HepG2 (cell line): ENCODE measurements at regions not wholly inside any gene's neighbourhood (a gene's known extent, or its start where the extent isn't known, plus 50 kb on each side); places are given as distances from the start of the nearest gene placed in this dataset.

Experiments
- ATAC-seq: fragments of 200-7000 bp; cut with Tn5 transposase; 3 replicates; pipeline ENCODE4 v1.9.1; 2020; ENCODE audit warnings: mild to moderate bottlenecking, moderate library complexity
- BruUV-seq: library from RNA; stranded (reverse); fragments of 400-500 nt; replicated peaks from 2 replicates; lab custom pipeline; 2021; lab: Mats Ljungman, UMichigan
- CTCF ChIA-PET: fragments of 300-600 bp; formaldehyde crosslinking; extraction: SDS; loops from one replicate; lab custom pipeline; 2021; ENCODE audit warnings: low total read pairs, inconsistent platforms, low intra/inter-chr PET ratio; lab: Yijun Ruan, JAX
- POLR2A ChIA-PET: fragments of 350-600 bp; sonication (Branson Sonifier 250); formaldehyde crosslinking; loops from one replicate; lab custom pipeline; 2020; ENCODE audit warnings: antibody characterized with exemption, inconsistent platforms; lab: Yijun Ruan, JAX
- DNase-seq: peaks from one replicate; pipeline ENCODE4 v3.0.0-alpha.2; 2015; ENCODE audit warnings: low spot score
- FAIRE-seq: peaks from 3 replicates; lab custom pipeline; 2011; peaks lifted over from hg19 to GRCh38; lab: Jason Lieb, UNC
- H2AFZ ChIP-seq: one replicate; pipeline ENCODE4 v1.6.1; 2011; ENCODE audit warnings: low read length, inconsistent platforms
- H3K27ac ChIP-seq: fragments of 300-600 bp; 3 replicates; pipeline ENCODE4 v1.8.0; 2011; ENCODE audit warnings: mixed run types, mild to moderate bottlenecking, mixed read lengths, low read length, inconsistent platforms; ENCODE audit not compliant: insufficient read depth; ENCODE audit errors: extremely low read length
- H3K27me3 ChIP-seq, 2 experiments: fragments of 200-600 bp in 1 of 2; 2 replicates in 1 of 2; 3 replicates in 1 of 2; pipeline versions ENCODE4 v1.6.0 to v1.8.0; 2011; ENCODE audit warnings: low read length in 2 of 2, mild to moderate bottlenecking in 2 of 2, moderate library complexity in 2 of 2, inconsistent platforms in 1 of 2; ENCODE audit not compliant: insufficient read depth in 2 of 2, control insufficient read depth in 1 of 2
- H3K36me3 ChIP-seq, 2 experiments: fragments of 200-600 bp in 1 of 2; replicated peaks in 1 of 2; 2 replicates in 1 of 2; 3 replicates in 1 of 2; pipeline versions ENCODE4 v1.5.1 to v1.8.0; 2011; ENCODE audit warnings: low read length in 2 of 2, inconsistent platforms in 1 of 2; ENCODE audit not compliant: insufficient read depth in 2 of 2, control insufficient read depth in 1 of 2
- H3K4me1 ChIP-seq: 2 replicates; pipeline ENCODE4 v1.5.1; 2012; ENCODE audit warnings: low read length, inconsistent platforms; ENCODE audit not compliant: insufficient read depth
- H3K4me2 ChIP-seq: 2 replicates; pipeline ENCODE4 v1.6.0; 2011; ENCODE audit warnings: low read depth, low read length, inconsistent platforms
- H3K4me3 ChIP-seq, 3 experiments: fragments of 200-600 bp in 1 of 3; sonication (generic), shearing (Covaris generic) in 1 of 3; replicated peaks in 1 of 3; 2 replicates each; pipeline ENCODE4 v1.5.1; 2011 to 2016; ENCODE audit warnings: low read length in 3 of 3, inconsistent platforms in 2 of 3, low read depth in 2 of 3, mild to moderate bottlenecking in 2 of 3, control low read depth in 1 of 3, mixed read lengths in 1 of 3; ENCODE audit not compliant: insufficient read depth in 1 of 3
- H3K79me2 ChIP-seq: one replicate; pipeline ENCODE4 v1.6.1; 2011; ENCODE audit warnings: low read length, inconsistent platforms; ENCODE audit not compliant: insufficient read depth
- H3K9ac ChIP-seq: 2 replicates; pipeline ENCODE4 v1.6.0; 2011; ENCODE audit warnings: mild to moderate bottlenecking, low read depth, low read length, inconsistent platforms; ENCODE audit not compliant: insufficient read depth
- H3K9me3 ChIP-seq: 2 replicates; pipeline ENCODE4 v1.5.1; 2012; ENCODE audit warnings: mild to moderate bottlenecking, low read length
- H4K20me1 ChIP-seq: 2 replicates; pipeline ENCODE4 v1.6.0; 2011; ENCODE audit warnings: inconsistent platforms, mild to moderate bottlenecking, low read length, moderate library complexity; ENCODE audit not compliant: insufficient read depth
- ARID2 ChIP-seq: sonication (generic); formaldehyde crosslinking; IDR thresholded peaks from 2 replicates; pipeline ENCODE4 v1.8.1; 2022; ENCODE audit warnings: mild to moderate bottlenecking, missing genetic modification reagents, borderline replicate concordance
- ATAD3A ChIP-seq: sonication (generic); formaldehyde crosslinking; IDR thresholded peaks from 2 replicates; pipeline ENCODE4 v1.4.0; 2020; ENCODE audit warnings: missing genetic modification reagents
- BCL6 ChIP-seq: IDR thresholded peaks from 2 replicates; pipeline ENCODE4 v1.6.1; 2016; ENCODE audit warnings: missing genetic modification reagents, missing compliant biosample characterization
- FOXM1 ChIP-seq: sonication (generic); formaldehyde crosslinking; IDR thresholded peaks from 2 replicates; pipeline ENCODE4 v1.5.0; 2020; ENCODE audit warnings: missing genetic modification reagents
- HMG20B ChIP-seq: conservative IDR thresholded peaks from 2 replicates; pipeline ENCODE4 v1.6.1; 2016; ENCODE audit warnings: missing genetic modification reagents, missing compliant biosample characterization
- ISL2 ChIP-seq: sonication (generic); formaldehyde crosslinking; IDR thresholded peaks from 2 replicates; pipeline ENCODE4 v1.5.0; 2020; ENCODE audit warnings: missing genetic modification reagents
- KDM1A ChIP-seq: IDR thresholded peaks from 2 replicates; pipeline ENCODE4 v1.6.1; 2016; ENCODE audit warnings: missing compliant biosample characterization
- RBAK ChIP-seq: sonication (generic); formaldehyde crosslinking; IDR thresholded peaks from 2 replicates; pipeline ENCODE4 v1.5.1; 2020; ENCODE audit warnings: mild to moderate bottlenecking, missing genetic modification reagents
- SOX13 ChIP-seq, 3 experiments: fragments of 450-650 bp in 1 of 3; sonication (generic) in 1 of 3; formaldehyde crosslinking in 1 of 3; IDR thresholded peaks in 2 of 3; conservative IDR thresholded peaks in 1 of 3; 2 replicates each; pipeline versions ENCODE4 v1.5.0 to v1.6.1; 2016 to 2020; ENCODE audit warnings: antibody characterized with exemption in 1 of 3, mild to moderate bottlenecking in 1 of 3, missing compliant biosample characterization in 1 of 3, missing genetic modification reagents in 1 of 3, moderate library complexity in 1 of 3
- SRSF1 ChIP-seq: fragments of 200-400 bp; formaldehyde crosslinking; optimal IDR thresholded peaks from 2 replicates; pipeline ENCODE3; 2017; ENCODE audit warnings: mild to moderate bottlenecking, low read depth, low read length, moderate library complexity
- ZNF138 ChIP-seq: sonication (generic); formaldehyde crosslinking; IDR thresholded peaks from 2 replicates; pipeline ENCODE4 v1.5.0; 2020; ENCODE audit warnings: mild to moderate bottlenecking, low read depth, missing genetic modification reagents
- ZNF432 ChIP-seq: sonication (generic); formaldehyde crosslinking; IDR thresholded peaks from 2 replicates; pipeline ENCODE4 v1.5.0; 2020; ENCODE audit warnings: missing genetic modification reagents, mild to moderate bottlenecking, borderline replicate concordance
- ZNF460 ChIP-seq: sonication (generic); formaldehyde crosslinking; IDR thresholded peaks from 2 replicates; pipeline ENCODE4 v1.5.1; 2020; ENCODE audit warnings: missing genetic modification reagents, mild to moderate bottlenecking, borderline replicate concordance
- ZNF614 ChIP-seq: IDR thresholded peaks from 2 replicates; pipeline ENCODE4 v1.6.1; 2018; ENCODE audit warnings: missing biosample characterization, missing genetic modification reagents, inconsistent platforms, borderline replicate concordance
- WGBS: methylation state at CpG from one replicate; pipeline ENCODE4 v1.1.6; 2017; ENCODE audit warnings: low lambda C conversion rate; 5-methylcytosine and 5-hydroxymethylcytosine counted together
- in situ Hi-C: cut with HindIII; loops from 2 replicates; pipeline ENCODE4 v1.10.0; 2017; ENCODE audit warnings: low pct_unique_long_range_greater_than_20kb; ENCODE audit not compliant: extremely low pct_ligation_motif_present
- intact Hi-C: fragments of 100-400 bp; cut with micrococcal nuclease; formaldehyde crosslinking; loops from one replicate; pipeline ENCODE4 v1.10.0; 2022; ENCODE audit not compliant: unreplicated experiment
- TF ChIP-seq, protein P1 (sequence below): IDR thresholded peaks from 2 replicates; pipeline ENCODE4 v1.6.1; 2016; ENCODE audit warnings: low read depth, control low read depth

DNA sequence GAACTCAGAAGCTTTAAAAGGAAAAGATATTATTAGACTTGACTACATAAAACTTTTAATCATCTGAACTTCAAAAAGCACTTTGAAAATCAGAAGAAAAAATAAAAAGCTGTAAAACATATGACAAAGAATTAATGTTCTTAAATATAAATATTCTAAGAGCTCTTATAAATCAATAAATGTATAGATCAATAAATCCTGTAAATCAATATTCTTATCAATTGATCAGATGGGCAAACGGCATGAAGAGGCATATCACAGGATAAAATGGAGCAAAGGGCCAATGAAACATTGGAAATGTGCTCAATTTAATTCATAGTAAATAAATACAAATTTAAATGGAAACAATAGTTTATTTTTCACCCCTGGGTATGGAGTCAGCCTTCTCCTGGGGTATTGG is 66.1 kb upstream of the SMYD2 start:
- H3K27ac ChIP-seq: no peak overlapping the region
- TF ChIP-seq ZNF138 (CRISPR knock-in tag): no peak
- no peak for TF ChIP-seq ZNF460
- TF ChIP-seq RBAK (CRISPR knock-in tag): no peak
- no peak for TF ChIP-seq ATAD3A (CRISPR knock-in tag)
- TF ChIP-seq SRSF1: no peak
- TF ChIP-seq BCL6 (CRISPR knock-in tag): no peak
- no peak for TF ChIP-seq ISL2 (CRISPR knock-in tag)
- TF ChIP-seq KDM1A (CRISPR knock-in tag): no peak
- TF ChIP-seq, protein P1, sequence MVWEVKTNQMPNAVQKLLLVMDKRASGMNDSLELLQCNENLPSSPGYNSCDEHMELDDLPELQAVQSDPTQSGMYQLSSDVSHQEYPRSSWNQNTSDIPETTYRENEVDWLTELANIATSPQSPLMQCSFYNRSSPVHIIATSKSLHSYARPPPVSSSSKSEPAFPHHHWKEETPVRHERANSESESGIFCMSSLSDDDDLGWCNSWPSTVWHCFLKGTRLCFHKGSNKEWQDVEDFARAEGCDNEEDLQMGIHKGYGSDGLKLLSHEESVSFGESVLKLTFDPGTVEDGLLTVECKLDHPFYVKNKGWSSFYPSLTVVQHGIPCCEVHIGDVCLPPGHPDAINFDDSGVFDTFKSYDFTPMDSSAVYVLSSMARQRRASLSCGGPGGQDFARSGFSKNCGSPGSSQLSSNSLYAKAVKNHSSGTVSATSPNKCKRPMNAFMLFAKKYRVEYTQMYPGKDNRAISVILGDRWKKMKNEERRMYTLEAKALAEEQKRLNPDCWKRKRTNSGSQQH (CRISPR knock-in tag): no peak
- TF ChIP-seq ZNF432 (CRISPR knock-in tag): no peak
- TF ChIP-seq HMG20B: no peak
- no peak for TF ChIP-seq ARID2 (CRISPR knock-in tag)
- no peak for TF ChIP-seq ZNF614 (CRISPR knock-in tag)
- no peak for TF ChIP-seq FOXM1 (CRISPR knock-in tag)
- no peak for TF ChIP-seq SOX13 (IDR thresholded peaks at IDR 0.05)
- no peak for TF ChIP-seq SOX13 (CRISPR knock-in tag; conservative IDR thresholded peaks at IDR 0.05 in 1 of 2, IDR thresholded peaks at IDR 0.05 in 1 of 2)
- TF ChIP-seq, all 625 proteins: peak for 0
- Histone ChIP-seq H3K9ac (no peak overlapping the region), H2AFZ (no peak overlapping the region), H4K20me1 (no peaks in the 10 kb centered on the region), H3K9me3 (no peaks in the 10 kb centered on the region), H3K4me2 (no peak overlapping the region), H3K4me1 (peaks cover 13% of the 10 kb centered on the region), H3K4me3 (no peak overlapping the region), H3K27me3 (0 out of 5 replicates have a peak, but pooled peaks cover 0 to 6% of the 10 kb centered on the region in 2 experiments), H3K36me3 (no peaks in the 10 kb centered on the region), H3K79me2 (no peaks in the 10 kb centered on the region)
- intact Hi-C loops: loop anchor here (1.0 to 10.0 kb wide), 4 partner anchors 46 to 422 kb away; no protein-coding TSS in a partner anchor
- POLR2A ChIA-PET: no interaction called here
- 5% methylated on average over 1 of the region's 1 CpG for WGBS
- FAIRE-seq (no peak), DNase-seq (no peak), ATAC-seq (no peak)
- CTCF ChIA-PET: interaction anchor here (0.9 to 2.3 kb wide), 3 partner anchors 115 to 423 kb away, joined by 3 to 10 read pairs (median 8); no protein-coding TSS in a partner anchor
- no TSS peak for BruUV-seq
- in situ Hi-C loops: loop anchor here (5.0 to 10.0 kb wide), 2 partner anchors 117 to 370 kb away; no protein-coding TSS in a partner anchor
